Endothelial cell of umbilical vein (primary cell): ENCODE measurements at regions not wholly inside any gene's neighbourhood (a gene's known extent, or its start where the extent isn't known, plus 50 kb on each side); places are given as distances from the start of the nearest gene placed in this dataset.

Experiments
- CTCF ChIP-seq, 2 donors: IDR thresholded peaks; 1 replicate in 1 of 2; 2 replicates in 1 of 2; pipeline ENCODE4 v1.5.1; 2011; ENCODE audit warnings: low read length in 2 of 2, mild to moderate bottlenecking in 2 of 2, moderate library complexity in 2 of 2, control low read depth in 1 of 2, inconsistent platforms in 1 of 2, low read depth in 1 of 2; ENCODE audit not compliant: insufficient read depth in 1 of 2; ENCODE audit errors: extremely low read depth in 1 of 2
- EZH2 ChIP-seq: IDR thresholded peaks from 2 replicates; pipeline ENCODE4 v1.6.1; 2012; ENCODE audit warnings: borderline replicate concordance, low read depth, mild to moderate bottlenecking, moderate library complexity, low read length, inconsistent platforms; ENCODE audit not compliant: severe bottlenecking
- POLR2A ChIP-seq: IDR thresholded peaks from 2 replicates; pipeline ENCODE4 v1.6.1; 2012; ENCODE audit warnings: low read depth, mild to moderate bottlenecking, control low read depth, low read length
- POLR2AphosphoS5 ChIP-seq: IDR thresholded peaks from 2 replicates; pipeline ENCODE4 v1.6.1; 2012; ENCODE audit warnings: low read depth, mild to moderate bottlenecking, control low read depth, low read length, moderate library complexity; ENCODE audit not compliant: insufficient read depth

- TF ChIP-seq CTCF (IDR thresholded peaks at IDR 0.05; ENCODE audit: extremely low read depth in 1 of 2, insufficient read depth in 1 of 2, low read depth in 1 of 2, low read length in 2 of 2) (no peak), EZH2 (no peak), POLR2A (no peak), POLR2AphosphoS5 (no peak)
Measured at GRCh38 chr17:54277868-54278267, 455.1 kb downstream of the KIF2B start.
